Heart left ventricle (tissue), 16 donors: ENCODE measurements at regions not wholly inside any gene's neighbourhood (a gene's known extent, or its start where the extent isn't known, plus 50 kb on each side); places are given as distances from the start of the nearest gene placed in this dataset.

Experiments
- ATAC-seq, 4 donors: fragments of 200-7000 bp; cut with Tn5 transposase; one replicate each; pipeline ENCODE4 v1.9.1; 2020 to 2022; ENCODE audit warnings: moderate library complexity in 4 of 4, mild to moderate bottlenecking in 3 of 4, moderate number of reproducible peaks in 1 of 4
- DNase-seq, 5 donors: peaks; one replicate each; pipeline ENCODE4 v3.0.0-alpha.2; 2020
- H3K27ac ChIP-seq, 12 donors: fragments of 200-600 bp; sonication (generic) in 4 of 12; one replicate each; pipeline versions ENCODE4 v1.5.0 to v1.8.0; 2016 to 2022; ENCODE audit warnings: mild to moderate bottlenecking in 2 of 12
- H3K27me3 ChIP-seq, 9 donors: fragments of 200-600 bp; sonication (generic) in 2 of 9; one replicate each; pipeline versions ENCODE4 v1.5.1 to v1.8.0; 2016 to 2022; ENCODE audit warnings: mild to moderate bottlenecking in 3 of 9
- H3K36me3 ChIP-seq, 9 donors: fragments of 200-600 bp; sonication (generic) in 2 of 9; one replicate each; pipeline versions ENCODE4 v1.5.0 to v1.8.0; 2018 to 2022; ENCODE audit warnings: mild to moderate bottlenecking in 2 of 9
- H3K4me1 ChIP-seq, 12 donors: fragments of 200-600 bp; sonication (generic) in 4 of 12; one replicate each; pipeline versions ENCODE4 v1.5.0 to v1.8.0; 2016 to 2022; ENCODE audit warnings: mild to moderate bottlenecking in 3 of 12
- H3K4me3 ChIP-seq, 12 donors: fragments of 200-600 bp; sonication (generic) in 4 of 12; one replicate each; pipeline versions ENCODE4 v1.5.0 to v1.8.0; 2017 to 2022; ENCODE audit warnings: mild to moderate bottlenecking in 9 of 12, moderate library complexity in 4 of 12
- H3K9me3 ChIP-seq, 12 donors: fragments of 200-600 bp; sonication (generic) in 4 of 12; one replicate each; pipeline versions ENCODE4 v1.5.0 to v1.8.0; 2016 to 2022; ENCODE audit warnings: mild to moderate bottlenecking in 1 of 12
- CTCF ChIP-seq, 12 donors: fragments of 200-600 bp; sonication (generic) in 4 of 12; IDR thresholded peaks; one replicate each; pipeline versions ENCODE4 v1.5.0 to v1.8.0; 2018 to 2022; ENCODE audit warnings: antibody characterized with exemption in 12 of 12, mild to moderate bottlenecking in 5 of 12
- POLR2A ChIP-seq, 2 donors: fragments of 450-650 bp; IDR thresholded peaks; one replicate each; pipeline ENCODE4 v1.6.1; 2017; ENCODE audit warnings: antibody characterized with exemption in 2 of 2, mild to moderate bottlenecking in 2 of 2, moderate library complexity in 2 of 2
- WGBS, 4 donors: extraction: QIAGEN DNeasy Blood & Tissue Kit in 2 of 4; methylation state at CpG; one replicate each; pipeline versions ENCODE4 v1.1.5 to v1.1.7; 2013 to 2018; 5-methylcytosine and 5-hydroxymethylcytosine counted together
- intact Hi-C, 10 donors: fragments of 100-400 bp; cut with DNase I; formaldehyde crosslinking; loops; one replicate each; pipeline versions ENCODE4 v1.11.1 to v1.14.2; 2022
- donor health status: ischemic (EF 13 %, LVEDD 7.1; RV severe dilation, severe dysfunction).
- donor health status: healthy with polysubstance abuse.
- donor health status: DM: no; HTN: yes; CAD: no.
- donor health status: DM: no; HTN: no; CAD: no.
- donor health status: ischemic (EF 25% LVEDD 6.9; RV normal size, moderate dysfunction).
- donor health status: ischemic (EF 25% LVEDD 5.7; RV mildly dilated, moderate dysfunction).
- donor health status: healthy.
- donor health status: DM: yes; HTN: yes; CAD: no.
- donor health status: ischemic (EF 35%, LVEDD 5.7; RV mildly dilated, moderate dysfunction).
- donor health status: nonischemic (EF 11% LVEDD 7.7; RV severe dilation, severe dysfunction).
- donor health status: DM: yes; HTN: yes; CAD: no.
- donor health status: PGD.
- donor health status: ischemic (EF 29% LVEDD 5.4; RV normal size, mild dysfunction).
- donor health status: nonischemic (EF 23%, LVEDD 6.1; RV moderate dilation, normal function).

- ATAC-seq = no peak
- H3K27ac ChIP-seq = no peak overlapping the region
- peaks cover 0 to 8% (median 0%) of the 10 kb centered on the region in 9 donors for H3K27me3 ChIP-seq
- H3K4me1 ChIP-seq = no peaks in the 10 kb centered on the region
- DNase-seq = no peak
- WGBS, 4 donors = 49 to 69% (median 56%) methylated on average over 4 of the region's 4 CpGs
- H3K4me3 ChIP-seq = no peak overlapping the region
- no peak for TF ChIP-seq CTCF (IDR thresholded peaks at IDR 0.05)
- no peak for TF ChIP-seq POLR2A (IDR thresholded peaks at IDR 0.05)
- H3K36me3 ChIP-seq = no peaks in the 10 kb centered on the region
- intact Hi-C loops = no loop called here
- no peaks in the 10 kb centered on the region for H3K9me3 ChIP-seq
Measured at GRCh38 chr2:2667690-2668089, 336.6 kb upstream of the MYT1L start.

GRCh38 chr2:2665834-2666133 is 334.7 kb upstream of the MYT1L start:
- Histone ChIP-seq H3K27me3 (peaks cover 0 to 8% (median 0%) of the 10 kb centered on the region in 9 donors), H3K9me3 (no peaks in the 10 kb centered on the region), H3K27ac (no peak overlapping the region), H3K36me3 (no peaks in the 10 kb centered on the region), H3K4me3 (no peak overlapping the region), H3K4me1 (no peaks in the 10 kb centered on the region)
- DNase-seq (no peak), ATAC-seq (no peak)
- WGBS, 4 donors = 77 to 88% (median 79%) methylated on average over 12 of the region's 12 CpGs
- TF ChIP-seq POLR2A (IDR thresholded peaks at IDR 0.05) (no peak), CTCF (IDR thresholded peaks at IDR 0.05) (no peak)
- intact Hi-C loops = no loop called here

DNA sequence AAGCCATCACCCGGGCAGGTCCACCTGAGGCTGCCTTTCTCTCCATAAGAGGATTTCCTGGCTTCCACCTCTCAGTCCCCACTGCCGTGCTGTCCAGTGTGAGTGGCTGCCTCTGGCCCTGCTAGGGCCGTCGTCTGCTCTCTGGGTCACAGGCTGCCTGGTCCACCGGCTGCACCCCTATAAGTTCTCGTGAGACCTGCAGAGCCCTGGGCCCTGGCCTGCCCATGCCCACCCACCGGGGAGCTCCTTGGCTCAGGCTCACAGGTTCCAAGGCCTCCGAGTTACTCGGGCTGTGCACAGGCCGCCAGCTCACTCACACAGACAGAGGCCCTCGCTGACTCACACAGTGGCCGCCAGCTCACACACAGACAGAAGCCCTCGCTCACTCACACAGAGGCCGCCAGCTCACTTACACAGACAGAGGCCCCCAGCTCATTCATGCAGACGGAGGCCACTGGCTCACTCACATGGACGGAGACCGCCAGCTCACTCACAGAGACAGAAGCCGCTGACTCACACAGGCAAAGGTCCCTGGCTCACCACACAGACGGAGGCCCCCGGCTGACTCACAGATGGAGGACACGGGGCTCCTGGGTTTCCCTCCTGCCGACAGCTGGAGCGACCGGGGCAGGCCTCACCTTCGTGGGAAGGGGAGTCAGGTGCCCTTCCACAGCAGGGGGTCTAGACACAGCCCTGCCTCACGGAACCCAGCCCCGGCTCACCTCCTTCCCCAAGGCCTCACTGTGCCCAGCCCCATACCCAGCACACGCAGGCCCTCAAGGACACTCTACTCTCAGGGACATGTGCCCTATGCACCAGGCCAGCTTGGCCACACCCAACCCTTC is 334.1 kb upstream of the MYT1L start:
- TF ChIP-seq POLR2A (IDR thresholded peaks at IDR 0.05) (no peak), CTCF (IDR thresholded peaks at IDR 0.05) (no peak)
- no peak for ATAC-seq
- DNase-seq = no peak
- Histone ChIP-seq H3K4me1 (no peaks in the 10 kb centered on the region), H3K9me3 (no peaks in the 10 kb centered on the region), H3K36me3 (no peaks in the 10 kb centered on the region), H3K27ac (no peak overlapping the region), H3K4me3 (no peak overlapping the region), H3K27me3 (peaks cover 0 to 8% (median 0%) of the 10 kb centered on the region in 9 donors)
- WGBS, 4 donors = 78 to 90% (median 83%) methylated on average over 16 to 28 of the region's 28 CpGs
- intact Hi-C loops = no loop called here

- no peaks in the 10 kb centered on the region for H3K4me1 ChIP-seq
- intact Hi-C loops = no loop called here
- 75 to 77% (median 77%) methylated on average over 23 of the region's 23 CpGs for WGBS, 4 donors
Measured at GRCh38 chr2:2663401-2664036, 332.4 kb upstream of the MYT1L start.

More at GRCh38 chr2:2663401-2664036, 332.4 kb upstream of the MYT1L start:
- Histone ChIP-seq H3K9me3 (no peaks in the 10 kb centered on the region), H3K4me3 (no peak overlapping the region), H3K36me3 (no peaks in the 10 kb centered on the region), H3K27ac (no peak overlapping the region), H3K27me3 (peaks cover 0 to 2% (median 0%) of the 10 kb centered on the region in 9 donors)
- no peak for TF ChIP-seq CTCF (IDR thresholded peaks at IDR 0.05)
- no peak for TF ChIP-seq POLR2A (IDR thresholded peaks at IDR 0.05)
- DNase-seq = no peak
- no peak for ATAC-seq
